ENCODE measurements at regions not wholly inside any gene's neighbourhood (a gene's known extent, or its start where the extent isn't known, plus 50 kb on each side); places are given as distances from the start of the nearest gene placed in this dataset.
"Not testable (repeated sequence)": the region's sequence is repeated elsewhere in the genome, so short reads cannot be mapped to it uniquely, and the experiment has no call there.

DNA sequence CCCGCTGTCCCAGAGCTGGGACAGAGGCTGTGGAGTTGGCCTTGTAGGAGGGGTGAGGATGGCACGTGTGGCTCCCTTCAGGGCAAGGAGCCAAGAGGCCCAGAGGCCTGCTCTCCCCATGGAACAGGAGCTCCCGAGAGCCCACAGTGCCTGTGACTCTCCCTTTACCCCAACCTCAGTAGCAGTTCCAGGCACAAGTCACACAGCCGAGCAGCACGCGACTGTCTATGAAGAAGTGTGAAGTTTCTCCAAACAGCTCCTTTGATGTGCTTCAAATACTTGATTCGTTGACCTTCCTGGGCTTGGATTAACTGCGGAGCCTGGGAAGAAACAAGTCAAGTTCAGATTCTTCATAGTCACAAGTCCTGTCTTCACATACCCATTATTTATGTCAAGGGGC, 208.7 kb downstream of the IRX2 start:
- TF ChIP-seq, protein P1, sequence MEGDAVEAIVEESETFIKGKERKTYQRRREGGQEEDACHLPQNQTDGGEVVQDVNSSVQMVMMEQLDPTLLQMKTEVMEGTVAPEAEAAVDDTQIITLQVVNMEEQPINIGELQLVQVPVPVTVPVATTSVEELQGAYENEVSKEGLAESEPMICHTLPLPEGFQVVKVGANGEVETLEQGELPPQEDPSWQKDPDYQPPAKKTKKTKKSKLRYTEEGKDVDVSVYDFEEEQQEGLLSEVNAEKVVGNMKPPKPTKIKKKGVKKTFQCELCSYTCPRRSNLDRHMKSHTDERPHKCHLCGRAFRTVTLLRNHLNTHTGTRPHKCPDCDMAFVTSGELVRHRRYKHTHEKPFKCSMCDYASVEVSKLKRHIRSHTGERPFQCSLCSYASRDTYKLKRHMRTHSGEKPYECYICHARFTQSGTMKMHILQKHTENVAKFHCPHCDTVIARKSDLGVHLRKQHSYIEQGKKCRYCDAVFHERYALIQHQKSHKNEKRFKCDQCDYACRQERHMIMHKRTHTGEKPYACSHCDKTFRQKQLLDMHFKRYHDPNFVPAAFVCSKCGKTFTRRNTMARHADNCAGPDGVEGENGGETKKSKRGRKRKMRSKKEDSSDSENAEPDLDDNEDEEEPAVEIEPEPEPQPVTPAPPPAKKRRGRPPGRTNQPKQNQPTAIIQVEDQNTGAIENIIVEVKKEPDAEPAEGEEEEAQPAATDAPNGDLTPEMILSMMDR (conservative IDR thresholded peaks at IDR 0.05; ENCODE audit: low read length), result no peak
- DNase-seq (ENCODE audit: low read depth), result no peak
- no peak overlapping the region for H3K4me3 ChIP-seq (ENCODE audit: low read length)

DNA sequence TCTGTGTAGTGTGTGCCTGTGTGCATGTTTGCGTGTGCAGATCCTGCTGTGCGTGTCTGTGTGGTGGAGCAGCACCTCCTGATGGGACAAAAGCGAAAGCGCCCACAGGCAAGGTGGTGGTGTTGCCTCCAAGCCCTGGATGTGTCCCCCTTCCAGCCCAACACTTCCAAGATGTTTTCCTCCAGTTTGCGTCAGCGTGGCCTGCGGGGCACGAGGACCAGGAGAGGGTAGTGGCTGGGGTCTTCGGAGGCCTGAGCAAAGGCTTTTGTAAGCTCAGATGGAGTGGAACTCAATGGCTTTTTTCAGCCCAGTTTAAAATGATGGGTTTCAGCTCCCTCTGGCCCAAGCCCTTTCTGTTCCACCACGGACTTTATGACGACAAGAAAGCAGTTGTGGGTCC, 209.5 kb downstream of the IRX2 start:
- DNase-seq (ENCODE audit: low read depth), result no peak
- TF ChIP-seq, protein P1 (conservative IDR thresholded peaks at IDR 0.05; ENCODE audit: low read length), result no peak
- no peak overlapping the region for H3K4me3 ChIP-seq (ENCODE audit: low read length)

DNA sequence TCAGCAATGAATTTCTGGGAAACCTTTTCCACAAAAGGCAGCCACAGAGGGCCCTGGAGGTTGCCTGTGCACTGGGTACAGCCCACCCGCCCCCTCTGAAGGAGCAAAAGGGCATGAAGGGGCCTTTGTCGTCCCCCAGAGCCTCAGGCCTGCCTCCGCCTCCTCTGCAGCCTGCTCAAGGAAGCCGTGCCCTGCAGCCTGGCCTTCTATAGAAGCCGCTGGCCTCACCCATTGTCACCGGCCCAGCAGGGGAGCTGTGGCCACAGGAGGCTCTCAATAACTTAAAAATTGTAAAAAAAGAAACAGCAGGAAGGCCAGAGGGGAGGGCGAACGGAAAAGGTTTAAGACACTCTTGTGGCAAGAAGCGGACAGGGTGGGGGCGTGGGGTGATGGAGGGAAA, 213.3 kb downstream of the IRX2 start:
- no peak overlapping the region for H3K4me3 ChIP-seq (ENCODE audit: low read length)
- DNase-seq (ENCODE audit: low read depth), result no peak
- TF ChIP-seq, protein P1 (conservative IDR thresholded peaks at IDR 0.05; ENCODE audit: low read length), result no peak

DNA sequence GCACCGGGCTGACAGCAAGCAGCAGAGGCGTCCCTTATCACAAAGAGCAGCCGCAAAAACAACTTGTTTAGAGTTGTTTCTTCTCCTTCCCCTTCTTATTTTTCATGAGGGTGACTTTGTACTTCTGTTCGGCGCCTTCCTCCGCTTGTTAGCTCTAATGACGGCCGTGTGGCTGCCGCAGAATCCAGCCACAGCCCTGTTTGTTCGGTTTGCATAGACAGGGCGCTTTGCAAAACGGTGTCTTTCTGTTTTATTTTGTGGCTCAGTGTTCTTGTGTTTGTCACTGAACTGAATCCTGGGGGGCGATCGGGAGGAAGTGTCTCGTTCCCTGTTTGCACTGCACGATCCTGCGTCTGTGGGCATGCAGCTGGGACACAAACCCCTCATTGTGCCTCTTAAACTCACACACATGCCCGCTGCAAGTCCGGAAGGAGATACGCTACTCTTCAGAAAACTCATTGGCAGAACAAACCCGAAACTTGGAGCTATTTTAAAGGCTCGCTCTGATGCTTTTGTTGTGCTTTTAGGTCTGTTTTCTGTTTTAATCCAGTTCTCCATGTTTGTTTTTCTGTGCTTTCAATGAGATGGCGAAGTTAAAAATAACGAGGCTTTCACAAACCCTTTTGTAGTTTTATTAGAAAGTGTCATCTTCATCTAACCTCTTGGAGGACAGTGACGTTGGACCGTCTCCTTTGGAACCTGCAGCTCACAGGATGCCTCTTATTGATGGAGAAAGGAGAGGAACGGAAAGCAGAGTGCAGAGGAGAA, 213.9 kb downstream of the IRX2 start:
- DNase-seq (ENCODE audit: low read depth), result no peak

DNA sequence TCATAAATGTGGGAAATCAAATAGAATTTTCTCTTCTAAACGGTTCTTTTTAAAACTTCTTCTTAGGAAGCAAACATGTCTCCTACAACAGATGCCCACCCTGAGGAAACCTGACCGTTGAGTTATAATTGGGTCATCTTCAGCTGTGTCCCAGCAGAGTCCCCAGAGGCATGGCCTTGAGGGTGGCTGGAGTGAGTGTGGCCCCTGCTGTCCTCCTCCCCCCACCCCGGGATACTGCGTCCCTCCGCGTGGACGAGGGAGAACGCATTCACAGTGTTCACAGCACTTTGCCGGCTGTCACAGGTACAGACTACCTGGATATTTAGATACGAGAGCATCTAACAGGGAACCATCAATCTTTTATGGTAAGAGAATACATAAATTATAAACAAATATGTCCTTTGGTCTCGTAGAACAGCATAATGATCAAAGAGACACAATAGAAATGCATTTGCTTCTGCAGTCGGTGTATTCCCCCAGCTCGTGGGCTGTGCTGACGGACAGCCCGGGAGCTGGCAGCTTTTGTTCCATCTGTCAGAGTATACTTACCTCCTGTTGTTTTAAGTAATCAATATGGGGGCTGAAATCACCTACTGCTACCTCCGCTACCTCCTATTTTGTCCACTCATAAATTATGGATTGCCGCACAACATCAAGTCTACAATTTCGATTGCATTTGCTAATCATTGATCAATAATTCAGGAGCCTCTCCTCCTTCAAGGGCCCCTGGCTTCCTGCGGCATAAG, 214.7 kb downstream of the IRX2 start:
- TF ChIP-seq, protein P1 (conservative IDR thresholded peaks at IDR 0.05; ENCODE audit: low read length), result no peak
- H3K4me3 ChIP-seq (ENCODE audit: low read length), result no peak overlapping the region
- DNase-seq (ENCODE audit: low read depth), result no peak

More for the DNA sequence above, 213.9 kb downstream of the IRX2 start:
- TF ChIP-seq, protein P1 (conservative IDR thresholded peaks at IDR 0.05; ENCODE audit: low read length), result no peak
- no peak overlapping the region for H3K4me3 ChIP-seq (ENCODE audit: low read length)

DNA sequence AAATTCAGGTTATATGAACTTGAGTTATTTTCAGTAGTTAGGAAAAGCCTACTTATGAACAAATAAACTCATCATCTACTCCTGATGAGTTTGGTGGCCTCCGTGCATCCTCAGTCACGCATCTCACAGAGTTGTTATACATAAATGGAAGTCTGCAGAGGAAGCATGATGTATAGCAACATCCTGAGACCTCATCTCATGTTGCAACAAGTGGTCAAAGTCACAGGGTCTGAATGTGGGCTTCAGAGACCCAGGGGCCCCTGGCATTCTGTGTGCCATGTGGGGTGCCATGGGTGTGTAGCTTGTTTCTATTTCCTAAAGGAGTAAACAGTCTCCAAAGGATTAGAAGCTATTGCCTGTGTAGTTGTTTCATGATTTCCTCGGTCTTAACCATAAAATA, 216.5 kb downstream of the IRX2 start:
- TF ChIP-seq, protein P1 (conservative IDR thresholded peaks at IDR 0.05; ENCODE audit: low read length), result no peak
- DNase-seq (ENCODE audit: low read depth), result no peak
- no peak overlapping the region for H3K4me3 ChIP-seq (ENCODE audit: low read length)

DNA sequence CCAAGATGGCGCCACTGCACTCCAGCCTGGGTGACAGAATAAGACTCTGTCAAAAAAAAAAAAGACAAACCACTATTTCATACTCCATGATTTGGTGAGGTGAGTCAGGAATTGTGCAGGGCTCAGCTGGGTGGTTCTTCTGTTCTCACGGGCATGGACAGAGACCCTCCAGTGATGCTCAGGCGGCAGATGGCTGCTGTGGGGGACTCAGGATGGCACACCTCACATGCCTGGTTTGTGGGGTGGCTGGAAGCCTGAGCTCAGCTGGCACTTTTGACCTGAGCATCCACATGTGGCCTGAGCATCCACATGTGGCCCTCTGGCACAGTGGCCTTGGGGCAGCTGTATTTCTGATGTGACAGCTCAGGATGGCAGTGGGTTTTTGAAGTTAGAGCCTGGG, 217.2 kb downstream of the IRX2 start:
- no peak for DNase-seq (ENCODE audit: low read depth)
- no peak overlapping the region for H3K4me3 ChIP-seq (ENCODE audit: low read length)
- TF ChIP-seq, protein P1 (conservative IDR thresholded peaks at IDR 0.05; ENCODE audit: low read length), result no peak

DNA sequence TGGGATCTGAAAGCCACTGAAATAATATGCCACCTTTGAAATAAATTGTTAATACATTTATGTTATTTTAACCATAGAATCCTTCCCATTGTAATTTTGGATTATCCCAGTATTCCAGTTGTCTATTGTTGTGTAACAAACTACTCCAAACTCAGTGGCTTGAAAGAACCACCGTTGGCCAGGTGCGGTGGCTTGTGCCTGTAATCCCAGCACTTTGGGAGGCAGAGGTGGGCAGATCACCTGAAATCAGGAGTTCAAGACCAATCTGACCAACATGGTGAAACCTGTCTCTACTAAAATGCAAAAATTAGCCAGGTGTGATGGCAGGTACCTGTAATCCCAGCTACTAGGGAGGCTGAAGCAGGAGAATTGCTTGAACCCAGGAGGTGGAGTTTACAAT, 217.6 kb downstream of the IRX2 start:
- not testable (repeated sequence) for DNase-seq (ENCODE audit: low read depth); H3K4me3 ChIP-seq (ENCODE audit: low read length)

All from AG10803 (cell line).